Stimulated activated naive B cell treated with anti-CD40 and anti-IgM and Interleukin-4, amounts not matched to agents 10 μg/mL and 1 μg/mL and 100 μg/mL, for 72 hours (primary cell): ENCODE measurements at regions not wholly inside any gene's neighbourhood (a gene's known extent, or its start where the extent isn't known, plus 50 kb on each side); places are given as distances from the start of the nearest gene placed in this dataset.

Source experiments
- ATAC-seq, 2 donors: fragments of 150-1000 bp; cut with Tn5 transposase; replicated peaks; 2 replicates each; pipeline ENCODE4 v1.10.0; 2021; ENCODE audit warnings: moderate library complexity in 1 of 2
- DNase-seq: peaks from one replicate; pipeline ENCODE4 v3.0.0; 2021
- H3K27ac Mint-ChIP-seq: one replicate; pipeline ENCODE4 v1.8.0; 2022; ENCODE audit warnings: mild to moderate bottlenecking, mixed read lengths
- H3K27me3 Mint-ChIP-seq, 2 donors: one replicate each; pipeline ENCODE4 v1.8.0; 2022; ENCODE audit warnings: mixed read lengths in 2 of 2
- H3K36me3 Mint-ChIP-seq, 2 donors: one replicate each; pipeline ENCODE4 v1.8.0; 2022; ENCODE audit warnings: mixed read lengths in 2 of 2, mild to moderate bottlenecking in 1 of 2
- H3K4me1 Mint-ChIP-seq, 2 donors: one replicate each; pipeline ENCODE4 v1.8.0; 2022; ENCODE audit warnings: mixed read lengths in 2 of 2, mild to moderate bottlenecking in 1 of 2
- H3K4me3 Mint-ChIP-seq, 2 donors: one replicate each; pipeline ENCODE4 v1.8.0; 2022; ENCODE audit warnings: mild to moderate bottlenecking in 2 of 2, mixed read lengths in 2 of 2, moderate library complexity in 1 of 2
- H3K9me3 Mint-ChIP-seq, 2 donors: one replicate each; pipeline ENCODE4 v1.8.0; 2022; ENCODE audit warnings: mixed read lengths in 2 of 2, mild to moderate bottlenecking in 1 of 2

DNA sequence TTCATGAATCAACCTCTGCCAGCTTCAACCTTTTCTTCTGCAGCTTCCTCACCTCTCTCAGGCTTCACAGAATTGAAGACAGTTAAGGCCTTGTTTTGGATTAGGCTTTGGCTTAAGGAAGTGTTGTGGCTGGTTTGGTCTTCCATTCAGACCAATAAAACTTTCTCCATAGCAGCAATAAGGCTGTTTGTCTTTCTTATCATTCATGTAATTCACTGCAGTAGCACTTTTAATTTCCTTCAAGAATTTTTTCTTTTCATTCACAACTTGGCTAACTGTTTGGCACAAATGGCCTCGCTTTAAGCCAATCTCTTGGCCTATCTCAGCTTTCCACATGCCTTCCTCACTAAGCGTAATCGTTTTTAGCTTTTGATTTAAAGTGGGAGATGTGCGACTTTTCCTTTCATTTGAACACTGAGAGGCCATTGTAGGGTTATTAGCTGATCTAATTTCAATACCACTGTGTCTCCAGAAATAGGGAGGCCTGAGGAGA, 229.5 kb downstream of the IPO8 start:
- Mint-ChIP-seq H3K4me1 (no peaks in the 10 kb centered on the region), H3K9me3 (peaks cover 2 to 6% of the 10 kb centered on the region in 2 donors), H3K4me3 (no peak overlapping the region), H3K27ac (no peak overlapping the region), H3K36me3 (no peaks in the 10 kb centered on the region), H3K27me3 (no peaks in the 10 kb centered on the region)
- no peak for ATAC-seq
- DNase-seq = no peak

GRCh38 chr12:30463636-30464035, 232.0 kb downstream of the IPO8 start:
- Mint-ChIP-seq H3K36me3 (no peaks in the 10 kb centered on the region), H3K27me3 (no peaks in the 10 kb centered on the region), H3K4me3 (no peak overlapping the region), H3K27ac (no peak overlapping the region), H3K9me3 (peaks cover 1 to 7% of the 10 kb centered on the region in 2 donors), H3K4me1 (no peaks in the 10 kb centered on the region)
- no peak for DNase-seq
- no peak for ATAC-seq

GRCh38 chr12:30462249-30462648, 233.4 kb downstream of the IPO8 start:
- H3K27me3 Mint-ChIP-seq = no peaks in the 10 kb centered on the region
- H3K9me3 Mint-ChIP-seq = peaks cover 4 to 9% of the 10 kb centered on the region in 2 donors
- no peaks in the 10 kb centered on the region for H3K4me1 Mint-ChIP-seq
- no peak overlapping the region for H3K4me3 Mint-ChIP-seq
- H3K27ac Mint-ChIP-seq = no peak overlapping the region
- DNase-seq (no peak), ATAC-seq (no peak)
- H3K36me3 Mint-ChIP-seq = no peaks in the 10 kb centered on the region

DNA sequence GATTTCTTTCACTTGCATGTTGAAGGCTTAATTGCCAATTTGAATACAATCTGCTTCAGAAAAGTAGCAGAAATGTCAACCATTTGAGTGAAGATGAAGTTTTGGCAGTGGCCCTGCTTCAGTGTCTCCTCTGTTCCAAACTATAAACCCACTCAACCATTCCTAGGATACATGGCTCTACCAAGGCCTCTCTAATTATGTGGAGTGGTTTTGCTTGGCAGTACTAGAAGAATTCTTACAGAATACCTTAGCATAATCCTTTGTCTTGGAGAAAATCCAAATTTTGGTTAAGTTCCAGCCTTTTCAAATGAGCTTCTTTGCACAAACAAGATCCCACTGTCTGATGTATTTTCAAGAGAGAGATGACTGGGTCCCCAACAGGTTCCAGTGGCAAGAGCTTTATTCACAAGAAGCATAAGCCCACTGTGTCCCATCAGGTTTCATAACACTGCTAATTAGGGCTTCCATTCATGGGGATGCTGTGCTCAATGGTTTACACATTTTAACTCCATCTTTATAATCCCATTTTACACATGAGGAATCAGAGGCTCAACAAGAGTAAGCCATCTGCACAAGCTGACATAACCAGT, 234.5 kb downstream of the IPO8 start:
- DNase-seq = no peak
- Mint-ChIP-seq H3K4me3 (no peak overlapping the region), H3K36me3 (no peaks in the 10 kb centered on the region), H3K4me1 (no peaks in the 10 kb centered on the region), H3K27ac (no peak overlapping the region), H3K27me3 (no peaks in the 10 kb centered on the region), H3K9me3 (peaks cover 4 to 9% of the 10 kb centered on the region in 2 donors)
- ATAC-seq = no peak

GRCh38 chr12:30458453-30458852, 237.2 kb downstream of the IPO8 start:
- Mint-ChIP-seq H3K27ac (no peak overlapping the region), H3K4me3 (no peak overlapping the region), H3K9me3 (peaks cover 4 to 8% of the 10 kb centered on the region in 2 donors), H3K36me3 (no peaks in the 10 kb centered on the region), H3K4me1 (no peaks in the 10 kb centered on the region), H3K27me3 (no peaks in the 10 kb centered on the region)
- DNase-seq (no peak), ATAC-seq (no peak)

- no peak for ATAC-seq
- DNase-seq = no peak
- no peak overlapping the region for H3K4me3 Mint-ChIP-seq
- peaks cover 4 to 6% of the 10 kb centered on the region in 2 donors for H3K9me3 Mint-ChIP-seq
- no peaks in the 10 kb centered on the region for H3K36me3 Mint-ChIP-seq
- H3K4me1 Mint-ChIP-seq = no peaks in the 10 kb centered on the region
- no peaks in the 10 kb centered on the region for H3K27me3 Mint-ChIP-seq
- H3K27ac Mint-ChIP-seq = no peak overlapping the region
Measured at GRCh38 chr12:30457621-30458289, 237.9 kb downstream of the IPO8 start.

GRCh38 chr12:30450872-30451271, 244.8 kb downstream of the IPO8 start:
- no peak overlapping the region for H3K27ac Mint-ChIP-seq
- ATAC-seq (no peak), DNase-seq (no peak)
- peaks cover 0 to 9% of the 10 kb centered on the region in 2 donors for H3K9me3 Mint-ChIP-seq
- no peaks in the 10 kb centered on the region for H3K4me1 Mint-ChIP-seq
- no peaks in the 10 kb centered on the region for H3K27me3 Mint-ChIP-seq
- H3K4me3 Mint-ChIP-seq = no peak overlapping the region
- no peaks in the 10 kb centered on the region for H3K36me3 Mint-ChIP-seq

DNA sequence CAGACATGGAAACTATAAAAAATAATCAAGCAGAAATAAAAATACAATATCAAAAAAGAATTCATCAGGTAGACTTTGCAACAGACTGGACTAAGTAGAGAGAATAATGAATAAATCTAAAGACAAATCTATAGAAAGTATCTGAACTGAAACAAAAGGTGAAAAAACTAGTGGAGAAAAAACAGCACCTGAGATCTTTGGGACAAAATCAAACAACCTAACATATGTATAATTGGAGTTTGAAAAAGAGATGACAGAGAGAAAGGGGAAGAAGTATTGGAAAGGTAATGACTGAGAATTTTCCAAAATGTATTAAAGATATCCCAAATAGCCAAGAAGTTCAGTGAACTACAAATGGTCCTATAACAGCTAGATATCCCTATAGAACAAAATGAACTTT, 245.4 kb downstream of the IPO8 start:
- Mint-ChIP-seq H3K27me3 (no peaks in the 10 kb centered on the region), H3K27ac (no peak overlapping the region), H3K4me3 (no peak overlapping the region), H3K4me1 (no peaks in the 10 kb centered on the region), H3K36me3 (no peaks in the 10 kb centered on the region), H3K9me3 (peaks cover 0 to 9% of the 10 kb centered on the region in 2 donors)
- DNase-seq (no peak), ATAC-seq (no peak)

DNA sequence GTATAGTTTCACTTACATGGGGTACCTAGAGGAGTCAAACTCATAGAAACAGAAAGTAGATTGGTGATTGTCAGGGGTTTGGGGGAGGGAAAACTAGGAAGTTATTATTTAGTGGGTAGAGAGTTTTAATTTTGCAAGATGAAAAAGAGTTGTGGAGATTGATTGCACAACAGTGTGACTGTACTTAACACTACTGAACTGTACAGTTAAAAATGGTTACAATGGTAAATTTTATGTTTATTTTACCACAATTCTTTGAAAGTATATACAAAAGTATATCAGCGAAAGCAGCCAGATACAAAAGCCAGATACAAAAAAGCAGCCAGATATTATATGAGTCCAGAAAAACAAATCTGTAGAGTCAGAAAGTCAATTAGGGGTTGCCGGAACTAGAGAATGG, 247.6 kb downstream of the IPO8 start:
- no peak for DNase-seq
- no peak overlapping the region for H3K27ac Mint-ChIP-seq
- ATAC-seq = no peak
- H3K9me3 Mint-ChIP-seq = peaks cover 0 to 9% of the 10 kb centered on the region in 2 donors
- H3K27me3 Mint-ChIP-seq = no peaks in the 10 kb centered on the region
- H3K36me3 Mint-ChIP-seq = no peaks in the 10 kb centered on the region
- H3K4me1 Mint-ChIP-seq = no peaks in the 10 kb centered on the region
- no peak overlapping the region for H3K4me3 Mint-ChIP-seq

GRCh38 chr12:30447061-30447750, 248.5 kb downstream of the IPO8 start:
- Mint-ChIP-seq H3K27ac (no peak overlapping the region), H3K4me1 (no peaks in the 10 kb centered on the region), H3K27me3 (no peaks in the 10 kb centered on the region), H3K4me3 (no peak overlapping the region), H3K36me3 (no peaks in the 10 kb centered on the region), H3K9me3 (peaks cover 0 to 6% of the 10 kb centered on the region in 2 donors)
- DNase-seq (no peak), ATAC-seq (no peak)

- DNase-seq (no peak), ATAC-seq (no peak)
- Mint-ChIP-seq H3K4me1 (no peaks in the 10 kb centered on the region), H3K9me3 (no peaks in the 10 kb centered on the region), H3K27me3 (no peaks in the 10 kb centered on the region), H3K27ac (no peak overlapping the region), H3K4me3 (no peak overlapping the region), H3K36me3 (no peaks in the 10 kb centered on the region)
Measured at GRCh38 chr12:30442461-30442860, 253.2 kb downstream of the IPO8 start.

DNA sequence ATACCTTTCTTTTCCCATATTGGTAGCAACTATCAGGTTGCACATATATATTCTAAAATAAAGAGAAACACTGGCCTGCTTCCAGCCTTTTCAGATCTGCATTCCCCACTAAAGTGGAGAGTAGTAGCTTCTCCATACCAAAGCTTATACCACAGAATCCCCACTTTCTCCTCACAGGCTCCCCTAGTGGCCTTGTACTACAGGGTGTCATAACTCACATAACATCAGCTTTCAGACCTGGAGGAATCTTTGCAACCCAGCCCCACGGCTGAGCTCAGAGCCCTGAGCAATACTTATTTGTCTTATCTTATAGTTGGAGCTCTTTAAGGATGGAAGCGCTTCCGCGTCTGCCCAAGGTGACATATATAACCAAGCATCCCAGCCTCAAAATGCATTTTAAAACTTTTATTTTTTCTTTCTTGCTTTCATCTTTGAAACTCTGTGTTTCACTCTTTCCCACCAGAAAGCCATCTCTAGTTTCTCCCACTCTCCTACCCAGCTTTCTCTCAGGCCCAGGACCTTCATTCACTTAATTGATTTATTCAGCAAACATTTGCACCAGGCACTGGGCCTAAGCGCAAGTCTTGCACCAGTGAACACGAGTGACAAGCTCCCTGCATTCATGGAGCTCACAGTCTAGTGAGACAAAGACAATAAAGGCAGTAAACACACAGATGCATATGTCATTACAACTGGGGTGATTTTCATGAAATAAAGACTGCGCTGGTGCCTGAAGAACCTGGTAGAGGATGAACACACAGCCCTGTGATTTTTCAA, 254.7 kb downstream of the IPO8 start:
- Mint-ChIP-seq H3K9me3 (peaks cover 0 to 2% of the 10 kb centered on the region in 2 donors), H3K27ac (no peak overlapping the region), H3K4me3 (no peak overlapping the region), H3K36me3 (no peaks in the 10 kb centered on the region), H3K4me1 (no peaks in the 10 kb centered on the region), H3K27me3 (no peaks in the 10 kb centered on the region)
- DNase-seq (no peak), ATAC-seq (peak in 1 of 2 donors; percentile 46)

DNA sequence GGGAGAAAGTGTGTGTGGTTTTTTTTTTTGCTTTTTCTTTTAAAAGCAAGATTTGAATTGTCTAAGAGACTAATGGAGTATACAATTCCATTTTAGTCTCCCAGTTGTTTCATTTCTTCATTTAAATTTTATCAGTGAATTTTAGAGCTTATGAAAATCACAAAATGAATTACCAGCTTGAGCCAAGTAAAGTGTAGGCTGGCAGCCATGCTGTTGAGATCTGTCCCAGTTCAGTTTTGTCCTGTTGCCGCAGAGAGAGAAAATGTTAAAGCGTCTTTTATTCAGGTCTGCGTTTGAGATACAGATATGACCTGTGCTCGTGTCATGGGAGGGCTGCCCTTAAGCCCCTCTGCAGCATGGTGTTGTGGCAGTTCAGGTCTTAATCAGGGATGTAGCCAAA, 256.5 kb downstream of the IPO8 start:
- no peaks in the 10 kb centered on the region for H3K36me3 Mint-ChIP-seq
- no peak overlapping the region for H3K4me3 Mint-ChIP-seq
- no peak overlapping the region for H3K27ac Mint-ChIP-seq
- ATAC-seq (no peak), DNase-seq (no peak)
- peaks cover 0 to 2% of the 10 kb centered on the region in 2 donors for H3K9me3 Mint-ChIP-seq
- no peaks in the 10 kb centered on the region for H3K4me1 Mint-ChIP-seq
- H3K27me3 Mint-ChIP-seq = no peaks in the 10 kb centered on the region

DNA sequence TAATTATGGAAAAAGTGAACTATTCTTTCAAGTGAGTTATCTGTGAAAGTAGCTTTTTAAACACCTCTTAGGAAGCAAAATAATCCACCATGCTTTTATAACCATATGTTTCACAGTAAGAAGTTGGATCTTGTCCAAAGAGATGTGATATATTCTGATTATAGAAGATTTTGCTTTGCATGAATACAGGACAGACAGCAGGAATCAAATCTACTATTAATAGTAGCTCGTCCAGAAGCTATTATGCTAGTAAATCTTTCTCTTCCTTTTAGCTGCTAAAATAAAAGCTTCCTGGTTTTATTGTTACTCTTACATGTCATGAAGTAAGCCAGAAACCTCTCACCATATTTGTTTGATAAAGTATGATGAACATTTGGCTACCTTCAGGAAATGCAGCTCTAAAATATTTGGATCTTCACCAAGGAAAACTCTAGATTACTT, 257.0 kb downstream of the IPO8 start:
- no peak overlapping the region for H3K4me3 Mint-ChIP-seq
- DNase-seq (no peak), ATAC-seq (no peak)
- H3K9me3 Mint-ChIP-seq = peaks cover 0 to 2% of the 10 kb centered on the region in 2 donors
- no peaks in the 10 kb centered on the region for H3K36me3 Mint-ChIP-seq
- no peak overlapping the region for H3K27ac Mint-ChIP-seq
- no peaks in the 10 kb centered on the region for H3K27me3 Mint-ChIP-seq
- no peaks in the 10 kb centered on the region for H3K4me1 Mint-ChIP-seq
